SK-N-SH (cell line): ENCODE measurements at regions not wholly inside any gene's neighbourhood (a gene's known extent, or its start where the extent isn't known, plus 50 kb on each side); places are given as distances from the start of the nearest gene placed in this dataset.

Source experiments
- CTCF ChIA-PET: fragments of 300-600, 350-600 bp; formaldehyde crosslinking; extraction: SDS; loops from one replicate; lab custom pipeline; 2021; lab: Yijun Ruan, JAX
- POLR2A ChIA-PET: fragments of 350-600 bp; sonication (Branson Sonifier 250); formaldehyde crosslinking; extraction: SDS; loops from one replicate; lab custom pipeline; 2020; ENCODE audit warnings: antibody characterized with exemption, inconsistent platforms; lab: Yijun Ruan, JAX
- DNase-seq: peaks from one replicate; pipeline ENCODE4 v3.0.0; 2012
- H2AFZ ChIP-seq: fragments of 200-600 bp; sonication (generic); 2 replicates; pipeline ENCODE4 v1.8.1; 2016; ENCODE audit warnings: antibody characterized with exemption, mild to moderate bottlenecking, low read depth
- H3F3A ChIP-seq: fragments of 200-600 bp; sonication (generic); replicated peaks from 2 replicates; pipeline ENCODE3; 2016; ENCODE audit warnings: antibody characterized with exemption, mild to moderate bottlenecking; ENCODE audit not compliant: insufficient read depth
- H3K27ac ChIP-seq, 2 experiments: fragments of 200-500 bp in 1 of 2; fragments of 200-600 bp in 1 of 2; sonication (Bioruptor generic) in 1 of 2; sonication (generic), shearing (Covaris generic) in 1 of 2; 2 replicates each; pipeline versions ENCODE4 v1.5.1 to v1.6.1; 2014 to 2016; ENCODE audit warnings: low read depth in 2 of 2, inconsistent platforms in 1 of 2, low read length in 1 of 2, mild to moderate bottlenecking in 1 of 2, mixed read lengths in 1 of 2
- H3K27me3 ChIP-seq: fragments of 200-600 bp; sonication (generic), shearing (Covaris generic); 2 replicates; pipeline ENCODE4 v1.6.1; 2016; ENCODE audit warnings: mixed run types; ENCODE audit not compliant: insufficient read depth
- H3K36me3 ChIP-seq, 2 experiments: fragments of 200-500 bp in 1 of 2; fragments of 200-600 bp in 1 of 2; sonication (Bioruptor generic) in 1 of 2; sonication (generic) in 1 of 2; replicated peaks in 1 of 2; 2 replicates each; pipeline versions ENCODE3 to v1.5.1; 2014 to 2016; ENCODE audit warnings: low read length in 1 of 2, mild to moderate bottlenecking in 1 of 2; ENCODE audit not compliant: insufficient read depth in 2 of 2, control insufficient read depth in 1 of 2
- H3K4me1 ChIP-seq, 2 experiments: fragments of 200-500 bp in 1 of 2; fragments of 200-600 bp in 1 of 2; sonication (Bioruptor generic) in 1 of 2; sonication (generic), shearing (Covaris generic) in 1 of 2; 2 replicates each; pipeline versions ENCODE4 v1.5.1 to v1.6.1; 2014 to 2016; ENCODE audit warnings: low read depth in 1 of 2, low read length in 1 of 2, mixed run types in 1 of 2; ENCODE audit not compliant: insufficient read depth in 2 of 2, control insufficient read depth in 1 of 2
- H3K4me2 ChIP-seq: fragments of 200-600 bp; sonication (generic), shearing (Covaris generic); 2 replicates; pipeline ENCODE4 v1.6.1; 2017; ENCODE audit warnings: mixed run types
- H3K4me3 ChIP-seq, 2 experiments: fragments of 200-500 bp in 1 of 2; fragments of 200-600 bp in 1 of 2; sonication (Bioruptor generic) in 1 of 2; sonication (generic), shearing (Covaris generic) in 1 of 2; 2 replicates each; pipeline versions ENCODE4 v1.5.1 to v1.8.1; 2014 to 2016; ENCODE audit warnings: low read depth in 2 of 2, inconsistent platforms in 1 of 2, low read length in 1 of 2, mild to moderate bottlenecking in 1 of 2, mixed read lengths in 1 of 2, moderate library complexity in 1 of 2
- H3K79me2 ChIP-seq: fragments of 200-600 bp; sonication (generic); 2 replicates; pipeline ENCODE4 v1.8.1; 2017; ENCODE audit warnings: mild to moderate bottlenecking; ENCODE audit not compliant: insufficient read depth
- H3K9ac ChIP-seq: fragments of 200-600 bp; sonication (generic); 2 replicates; pipeline ENCODE4 v1.6.1; 2017; ENCODE audit warnings: mixed run types
- H3K9me2 ChIP-seq: fragments of 200-600 bp; sonication (generic); 2 replicates; pipeline ENCODE4 v1.6.1; 2017; ENCODE audit warnings: mixed run types
- H3K9me3 ChIP-seq: fragments of 200-600 bp; sonication (generic); 2 replicates; pipeline ENCODE4 v1.6.1; 2017; ENCODE audit warnings: mixed run types, mild to moderate bottlenecking, moderate library complexity
- H4K20me1 ChIP-seq: fragments of 200-600 bp; sonication (generic); 2 replicates; pipeline ENCODE4 v1.6.1; 2017; ENCODE audit warnings: mild to moderate bottlenecking, mixed run types; ENCODE audit not compliant: insufficient read depth
- CHD2 ChIP-seq: fragments of 150-350 bp; IDR thresholded peaks from 2 replicates; pipeline ENCODE4 v1.6.1; 2018; ENCODE audit warnings: low read length; ENCODE audit not compliant: partially characterized antibody
- CTCF ChIP-seq: fragments of 200-600 bp; sonication (generic); IDR thresholded peaks from 2 replicates; pipeline ENCODE4 v1.6.1; 2017; ENCODE audit warnings: antibody characterized with exemption, mild to moderate bottlenecking, moderate library complexity
- EP300 ChIP-seq, 2 experiments: IDR thresholded peaks; 2 replicates each; pipeline versions ENCODE4 v1.4.0 to v1.6.1; 2012; ENCODE audit warnings: borderline replicate concordance in 1 of 2, low read depth in 1 of 2, low read length in 1 of 2
- FOXJ3 ChIP-seq: sonication (generic); formaldehyde crosslinking; IDR thresholded peaks from 2 replicates; pipeline ENCODE4 v1.5.1; 2020; ENCODE audit warnings: mild to moderate bottlenecking, missing genetic modification reagents
- FOXM1 ChIP-seq: IDR thresholded peaks from 2 replicates; pipeline ENCODE4 v1.4.0; 2012; ENCODE audit warnings: low read depth, mild to moderate bottlenecking
- GABPA ChIP-seq: IDR thresholded peaks from 2 replicates; pipeline ENCODE4 v1.4.0; 2012; ENCODE audit warnings: low read depth, mild to moderate bottlenecking
- IRF3 ChIP-seq: fragments of 150-350 bp; IDR thresholded peaks from 2 replicates; pipeline ENCODE4 v1.6.1; 2016; ENCODE audit warnings: mild to moderate bottlenecking, low read depth, low read length
- JUND ChIP-seq: IDR thresholded peaks from 2 replicates; pipeline ENCODE4 v1.4.0; 2012
- MAX ChIP-seq: IDR thresholded peaks from 2 replicates; pipeline ENCODE4 v1.4.0; 2012; ENCODE audit warnings: low read depth
- MEF2A ChIP-seq: IDR thresholded peaks from 2 replicates; pipeline ENCODE4 v1.4.0; 2012; ENCODE audit warnings: low read depth, borderline replicate concordance
- MXI1 ChIP-seq: IDR thresholded peaks from 2 replicates; pipeline ENCODE4 v1.6.1; 2012; ENCODE audit warnings: mild to moderate bottlenecking, low read depth, low read length, improper control_type of control experiment
- NRF1 ChIP-seq: IDR thresholded peaks from 2 replicates; pipeline ENCODE4 v1.6.1; 2012; ENCODE audit warnings: low read depth, mild to moderate bottlenecking, low read length
- TCF12 ChIP-seq: IDR thresholded peaks from 2 replicates; pipeline ENCODE4 v1.4.0; 2012
- TEAD4 ChIP-seq: IDR thresholded peaks from 2 replicates; pipeline ENCODE4 v1.4.0; 2012; ENCODE audit warnings: mild to moderate bottlenecking, borderline replicate concordance; ENCODE audit not compliant: insufficient read depth
- ZBTB33 ChIP-seq: IDR thresholded peaks from 2 replicates; pipeline ENCODE4 v1.4.0; 2012; ENCODE audit warnings: low read depth, borderline replicate concordance
- WGBS: methylation state at CpG from one replicate; pipeline ENCODE4 v1.1.6; 2017; ENCODE audit warnings: low lambda C conversion rate; 5-methylcytosine and 5-hydroxymethylcytosine counted together

- Histone ChIP-seq H3K27ac (no peak overlapping the region), H3K36me3 (no peaks in the 10 kb centered on the region), H2AFZ (no peak overlapping the region), H3K4me3 (no peak overlapping the region), H3K9ac (no peak overlapping the region), H4K20me1 (no peaks in the 10 kb centered on the region), H3K9me3 (no peaks in the 10 kb centered on the region), H3K79me2 (no peaks in the 10 kb centered on the region), H3K4me1 (no peaks in the 10 kb centered on the region), H3K4me2 (no peak overlapping the region), H3F3A (no peaks in the 10 kb centered on the region), H3K9me2 (no peaks in the 10 kb centered on the region), H3K27me3 (no peaks in the 10 kb centered on the region)
- ChIA-PET POLR2A (no interaction called here), CTCF (interaction anchor here (1.8 kb wide), 1 partner anchor 8 kb away, joined by 4 read pairs; no protein-coding TSS in a partner anchor)
- no peak for DNase-seq
- TF ChIP-seq MAX = no peak
- TF ChIP-seq MXI1 = no peak
- TF ChIP-seq CTCF = no peak
- TF ChIP-seq NRF1 = no peak
- no peak for TF ChIP-seq TEAD4
- TF ChIP-seq FOXJ3 (CRISPR knock-in tag) = no peak
- TF ChIP-seq IRF3 = no peak
- no peak for TF ChIP-seq FOXM1
- no peak for TF ChIP-seq GABPA
- no peak for TF ChIP-seq MEF2A
- TF ChIP-seq JUND = no peak
- no peak for TF ChIP-seq CHD2
- no peak for TF ChIP-seq EP300 (IDR thresholded peaks at IDR 0.05; ENCODE audit: borderline replicate concordance in 1 of 2, low read depth in 1 of 2, low read length in 1 of 2)
- TF ChIP-seq TCF12 = no peak
- TF ChIP-seq ZBTB33 = no peak
- 64% methylated on average over 2 of the region's 2 CpGs for WGBS
These were observed 139.2 kb upstream of the CTNNB1 start for GRCh38 chr3:41060106-41060505.
